GM12878 (cell line): ENCODE measurements at regions not wholly inside any gene's neighbourhood (a gene's known extent, or its start where the extent isn't known, plus 50 kb on each side); places are given as distances from the start of the nearest gene placed in this dataset.

ENCODE experiments used
- CBFB ChIP-seq: IDR thresholded peaks from 2 replicates; pipeline ENCODE4 v1.6.1; 2016; ENCODE audit warnings: antibody characterized with exemption, low read depth
- CTCF ChIP-seq, 3 experiments: IDR thresholded peaks in 2 of 3; conservative IDR thresholded peaks in 1 of 3; 2 replicates each; pipeline ENCODE4 v1.5.1; 2011; ENCODE audit warnings: low read depth in 3 of 3, low read length in 3 of 3, mild to moderate bottlenecking in 3 of 3, control low read depth in 2 of 3, moderate library complexity in 2 of 3, inconsistent platforms in 1 of 3, mixed read lengths in 1 of 3; ENCODE audit not compliant: control insufficient read depth in 2 of 3, insufficient read depth in 1 of 3; ENCODE audit errors: extremely low read depth in 1 of 3
- MAX ChIP-seq: IDR thresholded peaks from 2 replicates; pipeline ENCODE4 v1.6.1; 2012; ENCODE audit warnings: low read depth, low read length, improper control_type of control experiment
- NRF1 ChIP-seq: conservative IDR thresholded peaks from 2 replicates; pipeline ENCODE4 v1.6.1; 2011; ENCODE audit warnings: mild to moderate bottlenecking, low read depth, low read length, improper control_type of control experiment
- POLR2A ChIP-seq: IDR thresholded peaks from 2 replicates; pipeline ENCODE4 v1.6.1; 2011; ENCODE audit warnings: low read depth, mild to moderate bottlenecking, low read length
- REST ChIP-seq: IDR thresholded peaks from 2 replicates; pipeline ENCODE4 v1.6.1; 2012; ENCODE audit warnings: mild to moderate bottlenecking, low read depth, low read length
- SUZ12 ChIP-seq: fragments of 200-600 bp; sonication (generic); IDR thresholded peaks from one replicate; pipeline ENCODE4 v1.6.1; 2018; ENCODE audit warnings: antibody characterized with exemption, mild to moderate bottlenecking; ENCODE audit not compliant: unreplicated experiment
- ZNF217 ChIP-seq: fragments of 450-650 bp; IDR thresholded peaks from 2 replicates; pipeline ENCODE4 v1.6.1; 2017; ENCODE audit warnings: antibody characterized with exemption, mild to moderate bottlenecking
- ZNF274 ChIP-seq: IDR thresholded peaks from one replicate; pipeline ENCODE4 v1.8.0; 2011; ENCODE audit not compliant: insufficient read length, insufficient read depth

GRCh38 chr14:84252706-84253105 lies 1277.2 kb upstream of the FLRT2 start:
- TF ChIP-seq CTCF (IDR thresholded peaks at IDR 0.05 in 2 of 3, conservative IDR thresholded peaks at IDR 0.05 in 1 of 3; ENCODE audit: control insufficient read depth in 2 of 3, extremely low read depth in 1 of 3, insufficient read depth in 1 of 3, low read depth in 3 of 3, low read length in 3 of 3) (no peak), ZNF217 (no peak), CBFB (no peak), REST (no peak), MAX (no peak), SUZ12 (no peak), POLR2A (no peak), NRF1 (no peak), ZNF274 (no peak)
